ENCODE measurements at regions not wholly inside any gene's neighbourhood (a gene's known extent, or its start where the extent isn't known, plus 50 kb on each side); places are given as distances from the start of the nearest gene placed in this dataset.

GRCh38 chr2:8586457-8587051 lies 95.3 kb upstream of the ID2 start:
- TF ChIP-seq CTCF (IDR thresholded peaks at IDR 0.05), result no peak
- TF ChIP-seq EZH2 (IDR thresholded peaks at IDR 0.05), result no peak
